ENCODE measurements at regions not wholly inside any gene's neighbourhood (a gene's known extent, or its start where the extent isn't known, plus 50 kb on each side); places are given as distances from the start of the nearest gene placed in this dataset.
A peak's percentile ranks its signal among the peaks of the same experiment; 100 is the strongest.

- Histone ChIP-seq H3K36me3 (no peaks in the 10 kb centered on the region), H3K27me3 (no peaks in the 10 kb centered on the region), H3K4me3 (no peak overlapping the region), H3K9me3 (ENCODE audit: low read depth) (no peaks in the 10 kb centered on the region), H3K27ac (no peak overlapping the region), H3K4me1 (ENCODE audit: low read depth) (no peaks in the 10 kb centered on the region)
- DNase-seq (ENCODE audit: low read depth in 1 of 2, low spot score in 1 of 2): peak in 1 of 2 donors; percentile 33
- TF ChIP-seq, protein P1, sequence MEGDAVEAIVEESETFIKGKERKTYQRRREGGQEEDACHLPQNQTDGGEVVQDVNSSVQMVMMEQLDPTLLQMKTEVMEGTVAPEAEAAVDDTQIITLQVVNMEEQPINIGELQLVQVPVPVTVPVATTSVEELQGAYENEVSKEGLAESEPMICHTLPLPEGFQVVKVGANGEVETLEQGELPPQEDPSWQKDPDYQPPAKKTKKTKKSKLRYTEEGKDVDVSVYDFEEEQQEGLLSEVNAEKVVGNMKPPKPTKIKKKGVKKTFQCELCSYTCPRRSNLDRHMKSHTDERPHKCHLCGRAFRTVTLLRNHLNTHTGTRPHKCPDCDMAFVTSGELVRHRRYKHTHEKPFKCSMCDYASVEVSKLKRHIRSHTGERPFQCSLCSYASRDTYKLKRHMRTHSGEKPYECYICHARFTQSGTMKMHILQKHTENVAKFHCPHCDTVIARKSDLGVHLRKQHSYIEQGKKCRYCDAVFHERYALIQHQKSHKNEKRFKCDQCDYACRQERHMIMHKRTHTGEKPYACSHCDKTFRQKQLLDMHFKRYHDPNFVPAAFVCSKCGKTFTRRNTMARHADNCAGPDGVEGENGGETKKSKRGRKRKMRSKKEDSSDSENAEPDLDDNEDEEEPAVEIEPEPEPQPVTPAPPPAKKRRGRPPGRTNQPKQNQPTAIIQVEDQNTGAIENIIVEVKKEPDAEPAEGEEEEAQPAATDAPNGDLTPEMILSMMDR (IDR thresholded peaks at IDR 0.05; ENCODE audit: low read depth, low read length): no peak
Measured at GRCh38 chr9:89953824-89954615, 349.2 kb downstream of the GADD45G start.

GRCh38 chr9:89955144-89955543 lies 350.3 kb downstream of the GADD45G start:
- Histone ChIP-seq H3K4me1 (ENCODE audit: low read depth) (no peaks in the 10 kb centered on the region), H3K27ac (no peak overlapping the region)
- DNase-seq (ENCODE audit: low read depth in 1 of 2, low spot score in 1 of 2): no peak

DNA sequence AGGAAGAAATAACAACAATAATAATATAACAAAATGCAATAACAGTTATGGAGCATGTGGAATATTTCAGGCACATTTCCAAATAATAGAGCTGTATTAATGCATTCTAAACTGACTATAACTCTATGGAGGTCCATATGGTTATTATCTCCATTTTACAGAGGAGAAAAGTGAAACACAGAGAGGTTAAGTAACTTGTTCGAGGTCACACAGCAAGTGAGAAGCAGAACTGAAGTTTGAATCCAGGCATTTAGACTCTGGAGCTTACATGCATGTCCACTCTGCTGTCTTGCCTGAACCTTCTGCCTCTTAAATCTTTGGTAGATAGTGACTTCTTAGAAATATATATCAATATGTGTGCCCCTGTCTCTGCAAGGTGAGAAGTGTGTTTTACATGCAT lies 350.8 kb downstream of the GADD45G start:
- no peaks in the 10 kb centered on the region for H3K9me3 ChIP-seq (ENCODE audit: low read depth)
- H3K27ac ChIP-seq: no peak overlapping the region
- no peaks in the 10 kb centered on the region for H3K27me3 ChIP-seq
- DNase-seq (ENCODE audit: low read depth in 1 of 2, low spot score in 1 of 2): no peak
- H3K4me3 ChIP-seq: no peak overlapping the region
- no peaks in the 10 kb centered on the region for H3K36me3 ChIP-seq
- H3K4me1 ChIP-seq (ENCODE audit: low read depth): no peaks in the 10 kb centered on the region
- TF ChIP-seq, protein P1 (IDR thresholded peaks at IDR 0.05; ENCODE audit: low read depth, low read length): no peak

More at GRCh38 chr9:89955144-89955543, 350.3 kb downstream of the GADD45G start:
- TF ChIP-seq, protein P1 (IDR thresholded peaks at IDR 0.05; ENCODE audit: low read depth, low read length): no peak
- Histone ChIP-seq H3K27me3 (no peaks in the 10 kb centered on the region), H3K36me3 (no peaks in the 10 kb centered on the region), H3K4me3 (no peak overlapping the region), H3K9me3 (ENCODE audit: low read depth) (no peaks in the 10 kb centered on the region)

DNA sequence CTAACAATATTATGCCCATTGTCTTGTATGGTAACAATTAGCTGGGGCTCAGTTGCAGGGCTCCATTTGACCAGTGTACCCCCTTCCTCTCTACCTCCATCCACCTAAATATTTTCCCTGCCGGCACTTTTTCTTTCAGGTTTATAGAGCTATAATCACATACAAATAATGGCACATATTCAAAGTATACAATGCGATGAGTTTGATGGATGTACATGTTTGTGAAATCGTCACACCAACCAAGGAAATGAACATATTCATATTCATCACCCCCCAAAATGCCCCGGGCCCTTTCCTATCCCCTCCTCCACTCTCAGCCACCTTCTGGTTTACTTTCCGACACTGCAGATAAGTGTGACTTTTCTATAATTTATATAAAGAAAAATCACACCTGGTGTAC lies 351.5 kb downstream of the GADD45G start:
- H3K4me3 ChIP-seq: no peak overlapping the region
- no peak for DNase-seq (ENCODE audit: low read depth in 1 of 2, low spot score in 1 of 2)
- TF ChIP-seq, protein P1 (IDR thresholded peaks at IDR 0.05; ENCODE audit: low read depth, low read length): no peak
- H3K27me3 ChIP-seq: no peaks in the 10 kb centered on the region
- no peak overlapping the region for H3K27ac ChIP-seq
- no peaks in the 10 kb centered on the region for H3K4me1 ChIP-seq (ENCODE audit: low read depth)
- H3K36me3 ChIP-seq: no peaks in the 10 kb centered on the region
- no peaks in the 10 kb centered on the region for H3K9me3 ChIP-seq (ENCODE audit: low read depth)

GRCh38 chr9:89956907-89957306 lies 352.1 kb downstream of the GADD45G start:
- H3K9me3 ChIP-seq (ENCODE audit: low read depth): no peaks in the 10 kb centered on the region
- H3K27ac ChIP-seq: no peak overlapping the region
- H3K27me3 ChIP-seq: no peaks in the 10 kb centered on the region
- TF ChIP-seq, protein P1 (IDR thresholded peaks at IDR 0.05; ENCODE audit: low read depth, low read length): no peak
- no peaks in the 10 kb centered on the region for H3K36me3 ChIP-seq
- H3K4me1 ChIP-seq (ENCODE audit: low read depth): no peaks in the 10 kb centered on the region
- no peak overlapping the region for H3K4me3 ChIP-seq
- no peak for DNase-seq (ENCODE audit: low read depth in 1 of 2, low spot score in 1 of 2)

All from cardiac muscle cell (in vitro differentiated cells and primary cell).